ENCODE measurements at regions not wholly inside any gene's neighbourhood (a gene's known extent, or its start where the extent isn't known, plus 50 kb on each side); places are given as distances from the start of the nearest gene placed in this dataset.

GRCh38 chr6:156430386-156430785, 346.8 kb upstream of the ARID1B start:
- TF ChIP-seq, protein P1, sequence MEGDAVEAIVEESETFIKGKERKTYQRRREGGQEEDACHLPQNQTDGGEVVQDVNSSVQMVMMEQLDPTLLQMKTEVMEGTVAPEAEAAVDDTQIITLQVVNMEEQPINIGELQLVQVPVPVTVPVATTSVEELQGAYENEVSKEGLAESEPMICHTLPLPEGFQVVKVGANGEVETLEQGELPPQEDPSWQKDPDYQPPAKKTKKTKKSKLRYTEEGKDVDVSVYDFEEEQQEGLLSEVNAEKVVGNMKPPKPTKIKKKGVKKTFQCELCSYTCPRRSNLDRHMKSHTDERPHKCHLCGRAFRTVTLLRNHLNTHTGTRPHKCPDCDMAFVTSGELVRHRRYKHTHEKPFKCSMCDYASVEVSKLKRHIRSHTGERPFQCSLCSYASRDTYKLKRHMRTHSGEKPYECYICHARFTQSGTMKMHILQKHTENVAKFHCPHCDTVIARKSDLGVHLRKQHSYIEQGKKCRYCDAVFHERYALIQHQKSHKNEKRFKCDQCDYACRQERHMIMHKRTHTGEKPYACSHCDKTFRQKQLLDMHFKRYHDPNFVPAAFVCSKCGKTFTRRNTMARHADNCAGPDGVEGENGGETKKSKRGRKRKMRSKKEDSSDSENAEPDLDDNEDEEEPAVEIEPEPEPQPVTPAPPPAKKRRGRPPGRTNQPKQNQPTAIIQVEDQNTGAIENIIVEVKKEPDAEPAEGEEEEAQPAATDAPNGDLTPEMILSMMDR (IDR thresholded peaks at IDR 0.05): no peak
- no peaks in the 10 kb centered on the region for H3K36me3 Mint-ChIP-seq (ENCODE audit: low read depth)
- H3K27ac Mint-ChIP-seq (ENCODE audit: unreplicated experiment): no peak overlapping the region
- peaks cover 30% of the 10 kb centered on the region for H3K4me1 Mint-ChIP-seq (ENCODE audit: low read depth)
- no peak overlapping the region for H3K4me3 Mint-ChIP-seq (ENCODE audit: unreplicated experiment)
- no peak for DNase-seq (ENCODE audit: low spot score)
- H3K9me3 Mint-ChIP-seq (ENCODE audit: low read depth): peaks cover 13% of the 10 kb centered on the region
- H3K27me3 Mint-ChIP-seq (ENCODE audit: low read depth): no peaks in the 10 kb centered on the region

DNA sequence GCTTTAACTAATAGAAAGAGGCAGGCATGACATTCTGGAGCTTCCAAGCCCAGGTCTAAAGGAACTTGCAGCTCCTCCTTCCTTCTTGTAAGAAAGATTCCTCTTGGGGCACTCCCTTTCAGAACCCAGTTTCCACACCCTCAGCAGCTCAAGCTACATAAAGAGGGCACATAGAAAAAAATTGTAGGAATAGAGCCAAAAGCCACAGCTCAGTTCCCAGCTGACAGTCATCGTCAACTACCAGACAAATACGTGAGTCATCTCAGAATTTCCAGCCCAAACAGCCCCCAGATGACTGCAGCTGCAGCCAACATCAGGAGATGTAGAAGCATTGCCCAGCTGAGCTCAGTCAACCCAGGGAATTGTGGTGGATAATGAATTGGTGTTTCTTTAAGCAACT, 349.8 kb upstream of the ARID1B start:
- Mint-ChIP-seq H3K4me1 (ENCODE audit: low read depth) (peaks cover 60% of the 10 kb centered on the region), H3K4me3 (ENCODE audit: unreplicated experiment) (no peak overlapping the region), H3K27me3 (ENCODE audit: low read depth) (no peaks in the 10 kb centered on the region), H3K9me3 (ENCODE audit: low read depth) (peaks cover 30% of the 10 kb centered on the region), H3K27ac (ENCODE audit: unreplicated experiment) (peak overlapping the region; percentile 85), H3K36me3 (ENCODE audit: low read depth) (peaks cover 4% of the 10 kb centered on the region)
- DNase-seq (ENCODE audit: low spot score): no peak
- TF ChIP-seq, protein P1 (IDR thresholded peaks at IDR 0.05): no peak

DNA sequence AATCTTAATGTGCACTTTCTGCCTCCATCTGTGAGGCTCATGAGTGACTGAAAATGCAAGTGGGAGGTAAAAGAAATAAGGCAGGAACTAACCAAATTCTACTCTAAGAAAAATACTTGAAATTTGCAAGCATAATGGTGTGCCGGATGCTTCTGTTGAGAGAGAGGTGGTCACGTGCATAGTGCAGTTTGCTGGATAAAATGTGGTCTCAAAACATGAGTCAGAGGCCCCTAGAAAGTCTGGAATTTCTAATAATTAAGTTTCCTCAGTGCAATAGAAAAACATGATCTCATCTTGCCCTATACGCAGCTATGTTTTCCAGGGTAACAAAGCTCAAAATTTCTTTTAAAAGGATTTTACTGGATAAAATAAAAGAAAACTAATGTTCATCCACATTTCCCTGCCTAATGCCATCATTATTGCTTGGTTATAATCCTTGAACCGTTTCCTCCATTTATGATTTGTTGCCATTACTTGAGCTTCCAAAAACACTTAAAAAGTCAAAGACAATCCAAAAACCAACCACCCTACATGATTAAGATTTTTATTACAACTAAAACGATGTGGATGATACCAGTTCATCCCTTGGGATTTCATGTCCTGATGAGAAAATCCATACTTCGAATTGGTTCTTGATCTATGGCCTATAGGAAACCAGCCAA, 351.7 kb upstream of the ARID1B start:
- Mint-ChIP-seq H3K27ac (ENCODE audit: unreplicated experiment) (peak overlapping the region; percentile 92), H3K27me3 (ENCODE audit: low read depth) (no peaks in the 10 kb centered on the region), H3K9me3 (ENCODE audit: low read depth) (peaks cover 47% of the 10 kb centered on the region), H3K36me3 (ENCODE audit: low read depth) (peaks cover 14% of the 10 kb centered on the region), H3K4me1 (ENCODE audit: low read depth) (peaks cover 75% of the 10 kb centered on the region), H3K4me3 (ENCODE audit: unreplicated experiment) (no peak overlapping the region)
- TF ChIP-seq, protein P1 (IDR thresholded peaks at IDR 0.05): no peak
- no peak for DNase-seq (ENCODE audit: low spot score)

DNA sequence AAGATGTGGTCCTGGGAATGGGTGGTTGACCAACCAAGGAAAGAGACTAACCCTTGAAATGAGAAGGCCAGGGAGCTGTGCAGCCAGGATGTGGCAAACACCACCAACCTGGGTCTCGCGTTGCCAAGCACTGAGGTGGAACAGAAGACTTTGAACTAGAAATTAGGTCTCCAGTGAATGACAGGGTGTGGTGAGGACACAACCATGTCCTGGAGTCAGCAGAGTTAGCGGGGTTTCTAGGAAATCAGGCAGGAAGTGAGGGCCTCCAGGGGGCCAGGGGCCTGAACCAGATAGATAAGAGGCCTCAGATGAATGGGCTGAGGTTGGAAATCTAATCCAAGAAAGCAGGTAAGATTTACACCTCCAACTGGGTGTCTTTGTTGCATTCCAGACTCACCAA, 353.3 kb upstream of the ARID1B start:
- Mint-ChIP-seq H3K27me3 (ENCODE audit: low read depth) (no peaks in the 10 kb centered on the region), H3K9me3 (ENCODE audit: low read depth) (peaks cover 46% of the 10 kb centered on the region), H3K4me1 (ENCODE audit: low read depth) (peaks cover 82% of the 10 kb centered on the region), H3K27ac (ENCODE audit: unreplicated experiment) (peak overlapping the region; percentile 45), H3K4me3 (ENCODE audit: unreplicated experiment) (no peak overlapping the region), H3K36me3 (ENCODE audit: low read depth) (peaks cover 14% of the 10 kb centered on the region)
- TF ChIP-seq, protein P1 (IDR thresholded peaks at IDR 0.05): no peak
- no peak for DNase-seq (ENCODE audit: low spot score)

DNA sequence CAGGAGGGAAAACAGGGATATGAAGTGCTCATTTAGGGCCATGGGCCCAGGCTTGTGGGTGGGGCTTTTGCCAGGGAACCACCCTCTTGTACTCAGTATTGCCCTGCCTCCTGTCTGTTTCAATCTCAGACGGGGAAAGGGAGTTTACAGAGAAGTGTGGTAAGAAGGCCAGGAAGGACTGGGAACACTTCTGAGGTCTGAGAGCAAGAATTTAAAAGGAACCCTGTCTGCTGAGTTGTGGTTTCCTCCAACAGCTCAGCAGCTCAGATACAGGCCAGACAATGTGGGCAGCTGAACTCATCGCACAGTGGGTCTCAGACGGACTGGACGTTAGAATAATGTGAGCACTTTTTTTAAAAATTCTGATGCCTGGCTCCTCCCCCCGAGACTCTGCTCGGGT, 354.1 kb upstream of the ARID1B start:
- no peak for DNase-seq (ENCODE audit: low spot score)
- TF ChIP-seq, protein P1 (IDR thresholded peaks at IDR 0.05): no peak
- peaks cover 77% of the 10 kb centered on the region for H3K4me1 Mint-ChIP-seq (ENCODE audit: low read depth)
- H3K27ac Mint-ChIP-seq (ENCODE audit: unreplicated experiment): peak overlapping the region; percentile 38
- H3K9me3 Mint-ChIP-seq (ENCODE audit: low read depth): peaks cover 42% of the 10 kb centered on the region
- H3K27me3 Mint-ChIP-seq (ENCODE audit: low read depth): no peaks in the 10 kb centered on the region
- no peak overlapping the region for H3K4me3 Mint-ChIP-seq (ENCODE audit: unreplicated experiment)
- H3K36me3 Mint-ChIP-seq (ENCODE audit: low read depth): peaks cover 14% of the 10 kb centered on the region
